ENCODE measurements at regions not wholly inside any gene's neighbourhood (a gene's known extent, or its start where the extent isn't known, plus 50 kb on each side); places are given as distances from the start of the nearest gene placed in this dataset.
"Not testable (repeated sequence)": the region's sequence is repeated elsewhere in the genome, so short reads cannot be mapped to it uniquely, and the experiment has no call there.

DNA sequence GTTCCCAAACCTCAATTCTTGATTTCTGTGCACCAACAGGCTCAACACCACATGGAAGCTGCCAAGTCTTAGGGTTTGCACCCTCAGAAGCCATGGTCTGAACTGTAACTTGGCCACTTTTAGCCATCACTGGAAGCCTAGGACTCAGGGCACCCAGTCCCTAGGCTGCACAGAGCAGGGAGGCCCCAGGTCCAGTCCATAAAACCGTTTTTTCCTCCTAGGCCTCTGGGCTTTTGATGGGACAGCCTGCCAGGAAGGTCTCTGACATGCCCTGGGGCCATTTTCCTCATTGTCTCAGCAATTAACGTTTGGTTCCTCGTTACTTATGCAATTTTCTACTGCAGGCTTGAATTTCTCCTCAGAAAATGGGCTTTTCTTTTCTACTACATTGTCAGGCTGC lies 1259.6 kb downstream of the RAPGEF2 start:
- no peak for DNase-seq

DNA sequence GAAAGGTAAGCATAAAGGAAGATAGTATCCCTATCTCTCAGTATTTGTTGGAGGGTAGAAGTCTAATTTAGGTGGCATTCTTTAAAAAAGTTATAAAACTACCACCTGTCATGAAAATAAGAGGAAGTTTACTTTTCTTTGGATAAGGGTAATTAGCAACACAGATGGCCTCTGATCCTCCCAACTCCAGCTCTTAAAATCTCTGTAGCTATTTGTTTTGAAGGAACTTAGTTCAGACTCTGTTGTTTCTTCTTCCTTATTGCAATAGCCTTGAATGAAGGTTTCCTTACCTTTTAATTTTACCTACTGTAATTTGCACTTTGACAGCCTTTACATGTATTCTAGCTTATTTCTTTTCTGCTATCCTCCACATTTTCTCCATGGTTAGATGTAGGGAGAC lies 1261.3 kb downstream of the RAPGEF2 start:
- DNase-seq: no peak

DNA sequence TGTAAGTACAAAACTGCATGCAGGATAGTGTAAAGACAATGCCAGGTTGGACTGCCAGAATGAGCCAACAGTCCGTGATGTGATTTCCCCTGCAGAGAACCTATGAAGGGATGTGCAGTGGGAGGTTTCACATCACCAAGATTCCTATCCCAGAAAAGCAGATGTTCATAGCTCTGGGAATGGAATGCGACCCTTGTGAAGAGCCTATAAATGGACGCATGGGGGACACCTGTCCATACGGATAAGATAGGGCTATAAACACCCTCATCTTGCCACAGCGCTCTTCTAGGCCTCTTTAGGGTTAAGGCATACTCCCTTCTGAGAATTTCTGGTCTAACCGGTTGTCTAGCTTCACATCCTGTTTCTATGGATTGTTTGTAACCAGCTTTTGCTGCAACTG lies 1261.8 kb downstream of the RAPGEF2 start:
- DNase-seq: not testable (repeated sequence)

- DNase-seq: not testable (repeated sequence)
Measured at GRCh38 chr4:160365383-160365782, 1262.5 kb downstream of the RAPGEF2 start.

- DNase-seq: no peak
Measured at GRCh38 chr4:160370046-160370445, 1267.2 kb downstream of the RAPGEF2 start.

DNA sequence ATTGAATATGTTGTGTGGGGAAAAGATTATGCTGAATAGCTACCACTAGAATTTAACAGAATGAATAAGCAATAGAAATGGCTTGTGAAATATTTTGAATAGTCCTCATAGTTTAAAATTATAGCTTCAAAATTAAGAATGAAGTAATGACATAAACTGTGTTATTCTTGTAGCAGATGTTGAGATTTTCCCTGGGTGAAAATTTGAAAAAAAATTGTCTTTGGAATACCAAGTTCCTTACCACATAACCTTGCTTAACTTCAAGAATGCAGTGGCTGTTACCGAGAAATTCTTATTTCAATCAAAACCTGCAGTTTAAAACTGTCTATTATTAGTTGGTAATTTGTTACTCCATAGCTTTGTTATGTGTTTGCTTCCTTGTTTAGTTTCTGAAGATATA lies 1268.6 kb downstream of the RAPGEF2 start:
- DNase-seq: no peak

DNA sequence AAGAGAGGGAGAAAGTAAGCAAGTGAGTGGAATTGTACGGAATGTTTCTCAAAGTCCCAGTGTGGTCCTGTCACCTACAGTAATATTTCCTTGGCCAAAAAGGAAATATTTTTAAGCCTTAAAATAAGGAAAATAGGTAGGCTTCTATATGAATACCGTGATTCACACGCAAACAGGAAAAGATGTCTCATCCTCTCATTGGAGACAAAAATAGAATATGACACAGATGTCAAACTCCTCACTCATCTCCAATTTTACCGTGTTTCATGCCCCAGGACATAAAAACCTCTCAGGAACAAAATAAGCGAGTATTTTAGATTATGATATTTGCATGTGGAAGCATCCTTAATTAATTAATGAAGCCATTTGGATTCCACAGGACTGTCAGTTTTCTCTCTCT lies 1269.5 kb downstream of the RAPGEF2 start:
- DNase-seq: no peak

- no peak for DNase-seq
Measured at GRCh38 chr4:160373911-160374310, 1271.0 kb downstream of the RAPGEF2 start.

GRCh38 chr4:160375772-160376452 lies 1273.0 kb downstream of the RAPGEF2 start:
- no peak for DNase-seq

DNA sequence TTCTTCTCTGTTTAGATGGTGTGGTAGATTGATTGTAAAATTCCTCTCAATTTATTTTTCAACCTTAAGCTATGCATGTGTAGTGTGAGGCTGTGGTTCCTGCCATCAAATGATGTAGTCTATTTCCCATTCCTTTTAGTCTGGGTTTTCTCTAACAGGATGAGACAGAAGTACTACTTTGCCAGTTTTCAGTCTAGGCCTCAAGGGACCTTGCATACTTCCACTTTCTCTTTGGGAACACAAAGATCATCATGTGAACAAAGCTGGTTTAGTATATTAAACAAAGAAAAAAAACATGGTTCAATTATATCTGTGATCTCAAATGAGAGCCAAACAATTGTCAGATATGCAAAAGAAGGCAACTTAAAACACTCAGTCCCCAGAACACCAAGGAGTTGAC lies 1284.0 kb downstream of the RAPGEF2 start:
- no peak for DNase-seq

- no peak for DNase-seq
Measured at GRCh38 chr4:160399826-160400225, 1296.9 kb downstream of the RAPGEF2 start.

GRCh38 chr4:160403081-160403480 lies 1300.2 kb downstream of the RAPGEF2 start:
- DNase-seq: no peak

GRCh38 chr4:160406263-160406825 lies 1303.5 kb downstream of the RAPGEF2 start:
- DNase-seq: no peak

GRCh38 chr4:160414496-160414895 lies 1311.6 kb downstream of the RAPGEF2 start:
- no peak for DNase-seq

GRCh38 chr4:160423879-160424451 lies 1321.1 kb downstream of the RAPGEF2 start:
- no peak for DNase-seq

- no peak for DNase-seq
Measured at GRCh38 chr4:160426233-160426632, 1323.4 kb downstream of the RAPGEF2 start.

- no peak for DNase-seq
Measured at GRCh38 chr4:160450876-160451275, 1348.0 kb downstream of the RAPGEF2 start.

DNA sequence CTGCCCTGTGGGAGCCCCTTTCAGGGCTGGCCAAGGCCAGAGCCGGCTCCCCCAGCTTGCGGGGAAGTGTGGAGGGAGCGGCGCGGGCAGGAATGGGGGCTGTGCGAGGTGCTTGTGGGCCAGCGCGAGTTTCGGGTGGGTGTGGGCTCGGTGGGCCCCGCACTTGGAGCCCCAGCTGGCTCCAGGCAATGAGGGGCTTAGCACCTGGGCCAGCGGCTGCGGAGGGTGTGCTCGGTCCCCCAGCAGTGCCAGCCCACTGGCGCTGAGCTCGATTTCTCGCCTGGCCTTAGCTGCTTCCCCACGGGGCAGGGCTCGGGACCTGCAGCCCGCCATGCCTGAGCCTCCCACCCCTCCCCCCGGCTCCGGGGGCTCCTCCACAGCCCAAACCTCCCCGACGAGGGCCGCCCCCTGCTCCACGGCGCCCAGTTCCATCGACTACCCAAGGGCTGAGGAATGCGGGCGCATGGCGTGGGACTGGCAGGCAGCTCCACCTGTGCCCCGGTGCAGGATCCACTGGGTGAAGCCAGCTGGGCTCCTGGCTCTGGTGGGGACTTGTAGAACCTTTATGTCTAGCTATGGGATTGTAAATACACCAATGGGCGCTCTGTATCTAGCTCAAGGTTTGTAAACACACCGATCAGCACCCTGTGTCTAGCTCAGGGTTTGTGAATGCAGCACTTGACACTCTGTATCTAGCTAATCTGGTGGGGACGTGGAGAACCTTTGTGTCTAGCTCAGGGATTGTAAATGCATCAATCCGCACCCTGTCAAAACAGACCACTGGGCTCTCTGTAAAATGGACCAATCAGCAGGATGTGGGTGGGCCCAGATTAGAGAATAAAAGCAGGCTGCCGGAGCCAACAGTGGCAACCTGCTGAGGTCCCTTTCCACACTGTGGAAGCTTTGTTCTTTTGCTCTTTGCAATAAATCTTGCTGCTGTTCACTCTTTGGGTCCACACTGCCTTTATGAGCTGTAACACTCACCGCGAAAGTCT lies 1379.1 kb downstream of the RAPGEF2 start:
- not testable (repeated sequence) for DNase-seq

DNA sequence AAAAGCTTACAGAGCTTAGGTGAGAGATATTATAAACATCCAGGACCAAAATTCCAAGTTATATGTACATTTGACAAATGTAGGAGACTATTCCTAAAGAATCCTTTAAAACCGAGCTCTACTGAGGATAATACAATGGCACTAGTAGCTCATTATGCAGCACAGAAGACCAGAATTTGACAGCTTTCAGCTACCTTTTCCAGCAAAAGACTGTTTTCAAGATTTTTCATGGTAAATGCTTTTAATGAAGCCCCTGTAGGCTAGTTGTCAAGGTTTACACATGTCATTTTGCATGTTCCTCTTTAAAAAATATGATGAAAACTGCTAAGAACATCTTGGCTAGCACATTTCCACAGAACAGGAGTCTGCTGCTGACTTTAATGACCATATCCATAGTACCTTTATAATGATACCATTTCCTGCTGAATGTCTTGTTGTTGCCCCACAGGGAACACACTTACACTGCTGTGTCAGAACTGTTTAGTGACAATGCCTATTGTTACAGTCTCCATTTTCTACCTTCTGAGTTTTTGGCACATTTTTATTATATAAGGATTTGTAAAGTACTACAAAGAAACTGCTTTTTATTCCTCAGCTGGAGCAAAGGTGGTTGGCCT lies 1382.3 kb downstream of the RAPGEF2 start:
- no peak for DNase-seq

- DNase-seq: no peak
Measured at GRCh38 chr4:160492181-160492580, 1389.3 kb downstream of the RAPGEF2 start.

GRCh38 chr4:160493206-160493605 lies 1390.3 kb downstream of the RAPGEF2 start:
- no peak for DNase-seq

- no peak for DNase-seq
Measured at GRCh38 chr4:160495356-160495755, 1392.5 kb downstream of the RAPGEF2 start.

All from left kidney (tissue), 1 donor.